ENCODE measurements at regions not wholly inside any gene's neighbourhood (a gene's known extent, or its start where the extent isn't known, plus 50 kb on each side); places are given as distances from the start of the nearest gene placed in this dataset.

DNA sequence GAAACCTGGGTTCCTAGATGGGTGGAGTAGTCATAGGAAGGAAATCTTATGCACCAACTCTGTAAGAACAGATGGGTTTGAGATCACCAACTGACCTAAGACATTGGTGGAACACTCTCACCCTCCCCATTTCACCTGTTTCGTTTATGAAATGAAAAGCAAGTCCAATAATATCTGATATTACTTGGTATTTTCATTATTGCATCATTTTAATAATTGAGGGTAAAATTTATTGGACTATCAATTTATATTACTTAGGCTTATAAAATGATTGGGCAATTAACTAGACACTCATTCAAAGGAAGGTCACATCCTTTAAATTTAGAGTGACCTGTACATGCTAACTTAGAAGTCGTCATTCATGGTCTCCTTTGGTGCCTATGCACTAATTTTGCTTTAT, 503.9 kb downstream of the TAFA4 start (continued):
- TF ChIP-seq, protein P1, sequence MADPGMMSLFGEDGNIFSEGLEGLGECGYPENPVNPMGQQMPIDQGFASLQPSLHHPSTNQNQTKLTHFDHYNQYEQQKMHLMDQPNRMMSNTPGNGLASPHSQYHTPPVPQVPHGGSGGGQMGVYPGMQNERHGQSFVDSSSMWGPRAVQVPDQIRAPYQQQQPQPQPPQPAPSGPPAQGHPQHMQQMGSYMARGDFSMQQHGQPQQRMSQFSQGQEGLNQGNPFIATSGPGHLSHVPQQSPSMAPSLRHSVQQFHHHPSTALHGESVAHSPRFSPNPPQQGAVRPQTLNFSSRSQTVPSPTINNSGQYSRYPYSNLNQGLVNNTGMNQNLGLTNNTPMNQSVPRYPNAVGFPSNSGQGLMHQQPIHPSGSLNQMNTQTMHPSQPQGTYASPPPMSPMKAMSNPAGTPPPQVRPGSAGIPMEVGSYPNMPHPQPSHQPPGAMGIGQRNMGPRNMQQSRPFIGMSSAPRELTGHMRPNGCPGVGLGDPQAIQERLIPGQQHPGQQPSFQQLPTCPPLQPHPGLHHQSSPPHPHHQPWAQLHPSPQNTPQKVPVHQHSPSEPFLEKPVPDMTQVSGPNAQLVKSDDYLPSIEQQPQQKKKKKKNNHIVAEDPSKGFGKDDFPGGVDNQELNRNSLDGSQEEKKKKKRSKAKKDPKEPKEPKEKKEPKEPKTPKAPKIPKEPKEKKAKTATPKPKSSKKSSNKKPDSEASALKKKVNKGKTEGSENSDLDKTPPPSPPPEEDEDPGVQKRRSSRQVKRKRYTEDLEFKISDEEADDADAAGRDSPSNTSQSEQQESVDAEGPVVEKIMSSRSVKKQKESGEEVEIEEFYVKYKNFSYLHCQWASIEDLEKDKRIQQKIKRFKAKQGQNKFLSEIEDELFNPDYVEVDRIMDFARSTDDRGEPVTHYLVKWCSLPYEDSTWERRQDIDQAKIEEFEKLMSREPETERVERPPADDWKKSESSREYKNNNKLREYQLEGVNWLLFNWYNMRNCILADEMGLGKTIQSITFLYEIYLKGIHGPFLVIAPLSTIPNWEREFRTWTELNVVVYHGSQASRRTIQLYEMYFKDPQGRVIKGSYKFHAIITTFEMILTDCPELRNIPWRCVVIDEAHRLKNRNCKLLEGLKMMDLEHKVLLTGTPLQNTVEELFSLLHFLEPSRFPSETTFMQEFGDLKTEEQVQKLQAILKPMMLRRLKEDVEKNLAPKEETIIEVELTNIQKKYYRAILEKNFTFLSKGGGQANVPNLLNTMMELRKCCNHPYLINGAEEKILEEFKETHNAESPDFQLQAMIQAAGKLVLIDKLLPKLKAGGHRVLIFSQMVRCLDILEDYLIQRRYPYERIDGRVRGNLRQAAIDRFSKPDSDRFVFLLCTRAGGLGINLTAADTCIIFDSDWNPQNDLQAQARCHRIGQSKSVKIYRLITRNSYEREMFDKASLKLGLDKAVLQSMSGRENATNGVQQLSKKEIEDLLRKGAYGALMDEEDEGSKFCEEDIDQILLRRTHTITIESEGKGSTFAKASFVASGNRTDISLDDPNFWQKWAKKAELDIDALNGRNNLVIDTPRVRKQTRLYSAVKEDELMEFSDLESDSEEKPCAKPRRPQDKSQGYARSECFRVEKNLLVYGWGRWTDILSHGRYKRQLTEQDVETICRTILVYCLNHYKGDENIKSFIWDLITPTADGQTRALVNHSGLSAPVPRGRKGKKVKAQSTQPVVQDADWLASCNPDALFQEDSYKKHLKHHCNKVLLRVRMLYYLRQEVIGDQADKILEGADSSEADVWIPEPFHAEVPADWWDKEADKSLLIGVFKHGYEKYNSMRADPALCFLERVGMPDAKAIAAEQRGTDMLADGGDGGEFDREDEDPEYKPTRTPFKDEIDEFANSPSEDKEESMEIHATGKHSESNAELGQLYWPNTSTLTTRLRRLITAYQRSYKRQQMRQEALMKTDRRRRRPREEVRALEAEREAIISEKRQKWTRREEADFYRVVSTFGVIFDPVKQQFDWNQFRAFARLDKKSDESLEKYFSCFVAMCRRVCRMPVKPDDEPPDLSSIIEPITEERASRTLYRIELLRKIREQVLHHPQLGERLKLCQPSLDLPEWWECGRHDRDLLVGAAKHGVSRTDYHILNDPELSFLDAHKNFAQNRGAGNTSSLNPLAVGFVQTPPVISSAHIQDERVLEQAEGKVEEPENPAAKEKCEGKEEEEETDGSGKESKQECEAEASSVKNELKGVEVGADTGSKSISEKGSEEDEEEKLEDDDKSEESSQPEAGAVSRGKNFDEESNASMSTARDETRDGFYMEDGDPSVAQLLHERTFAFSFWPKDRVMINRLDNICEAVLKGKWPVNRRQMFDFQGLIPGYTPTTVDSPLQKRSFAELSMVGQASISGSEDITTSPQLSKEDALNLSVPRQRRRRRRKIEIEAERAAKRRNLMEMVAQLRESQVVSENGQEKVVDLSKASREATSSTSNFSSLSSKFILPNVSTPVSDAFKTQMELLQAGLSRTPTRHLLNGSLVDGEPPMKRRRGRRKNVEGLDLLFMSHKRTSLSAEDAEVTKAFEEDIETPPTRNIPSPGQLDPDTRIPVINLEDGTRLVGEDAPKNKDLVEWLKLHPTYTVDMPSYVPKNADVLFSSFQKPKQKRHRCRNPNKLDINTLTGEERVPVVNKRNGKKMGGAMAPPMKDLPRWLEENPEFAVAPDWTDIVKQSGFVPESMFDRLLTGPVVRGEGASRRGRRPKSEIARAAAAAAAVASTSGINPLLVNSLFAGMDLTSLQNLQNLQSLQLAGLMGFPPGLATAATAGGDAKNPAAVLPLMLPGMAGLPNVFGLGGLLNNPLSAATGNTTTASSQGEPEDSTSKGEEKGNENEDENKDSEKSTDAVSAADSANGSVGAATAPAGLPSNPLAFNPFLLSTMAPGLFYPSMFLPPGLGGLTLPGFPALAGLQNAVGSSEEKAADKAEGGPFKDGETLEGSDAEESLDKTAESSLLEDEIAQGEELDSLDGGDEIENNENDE (IDR thresholded peaks at IDR 0.05; ENCODE audit: insufficient replicate concordance, low read length): no peak
- TF ChIP-seq HDAC2 (IDR thresholded peaks at IDR 0.05; ENCODE audit: borderline replicate concordance in 1 of 2, low read depth in 2 of 2, low read length in 2 of 2): no peak
- TF ChIP-seq, protein P2, sequence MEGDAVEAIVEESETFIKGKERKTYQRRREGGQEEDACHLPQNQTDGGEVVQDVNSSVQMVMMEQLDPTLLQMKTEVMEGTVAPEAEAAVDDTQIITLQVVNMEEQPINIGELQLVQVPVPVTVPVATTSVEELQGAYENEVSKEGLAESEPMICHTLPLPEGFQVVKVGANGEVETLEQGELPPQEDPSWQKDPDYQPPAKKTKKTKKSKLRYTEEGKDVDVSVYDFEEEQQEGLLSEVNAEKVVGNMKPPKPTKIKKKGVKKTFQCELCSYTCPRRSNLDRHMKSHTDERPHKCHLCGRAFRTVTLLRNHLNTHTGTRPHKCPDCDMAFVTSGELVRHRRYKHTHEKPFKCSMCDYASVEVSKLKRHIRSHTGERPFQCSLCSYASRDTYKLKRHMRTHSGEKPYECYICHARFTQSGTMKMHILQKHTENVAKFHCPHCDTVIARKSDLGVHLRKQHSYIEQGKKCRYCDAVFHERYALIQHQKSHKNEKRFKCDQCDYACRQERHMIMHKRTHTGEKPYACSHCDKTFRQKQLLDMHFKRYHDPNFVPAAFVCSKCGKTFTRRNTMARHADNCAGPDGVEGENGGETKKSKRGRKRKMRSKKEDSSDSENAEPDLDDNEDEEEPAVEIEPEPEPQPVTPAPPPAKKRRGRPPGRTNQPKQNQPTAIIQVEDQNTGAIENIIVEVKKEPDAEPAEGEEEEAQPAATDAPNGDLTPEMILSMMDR (IDR thresholded peaks at IDR 0.05; ENCODE audit: control extremely low read depth in 1 of 3, insufficient read depth in 1 of 3, low read depth in 1 of 3, low read length in 3 of 3): no peak
- TF ChIP-seq BRCA1 (IDR thresholded peaks at IDR 0.05; ENCODE audit: low read depth, low read length): no peak
- TF ChIP-seq POU5F1 (IDR thresholded peaks at IDR 0.05; ENCODE audit: low read depth, low read length): no peak
